Jurkat, Clone E6-1 (cell line): ENCODE measurements at regions not wholly inside any gene's neighbourhood (a gene's known extent, or its start where the extent isn't known, plus 50 kb on each side); places are given as distances from the start of the nearest gene placed in this dataset.
A peak's percentile ranks its signal among the peaks of the same experiment; 100 is the strongest.

Experiments
- DNase-seq: peaks from one replicate; pipeline ENCODE4 v3.0.0-alpha.2; 2011; ENCODE audit warnings: low read depth, low spot score
- H3K4me3 ChIP-seq: 2 replicates; pipeline ENCODE4 v1.5.1; 2011; ENCODE audit warnings: mild to moderate bottlenecking, low read length, control low read depth, moderate library complexity

DNA sequence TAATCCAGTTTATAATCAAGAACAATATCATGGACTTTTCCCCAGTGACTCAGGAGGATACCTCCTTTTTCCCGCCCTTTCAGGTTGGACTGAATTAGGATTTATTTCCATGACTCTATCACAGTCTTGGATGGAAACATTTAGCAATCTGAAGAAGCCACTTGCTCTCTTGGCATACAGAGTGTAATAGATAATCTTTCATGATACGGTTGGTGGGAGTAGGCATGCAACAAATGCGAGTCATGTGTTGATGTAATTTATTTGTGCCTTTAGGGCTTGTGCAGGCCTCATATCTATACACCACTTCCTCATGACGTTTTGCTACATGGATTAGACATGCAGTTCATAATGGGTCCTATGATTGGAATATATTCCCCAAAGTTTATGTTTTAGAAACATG, 54.2 kb upstream of the MCTP2 start:
- DNase-seq, result no peak
- H3K4me3 ChIP-seq, result no peak overlapping the region

GRCh38 chr15:94175420-94175819, 55.9 kb upstream of the MCTP2 start:
- H3K4me3 ChIP-seq, result no peak overlapping the region
- no peak for DNase-seq

- H3K4me3 ChIP-seq, result no peak overlapping the region
- DNase-seq, result no peak
Observed at GRCh38 chr15:94174399-94174802, 57.0 kb upstream of the MCTP2 start.

DNA sequence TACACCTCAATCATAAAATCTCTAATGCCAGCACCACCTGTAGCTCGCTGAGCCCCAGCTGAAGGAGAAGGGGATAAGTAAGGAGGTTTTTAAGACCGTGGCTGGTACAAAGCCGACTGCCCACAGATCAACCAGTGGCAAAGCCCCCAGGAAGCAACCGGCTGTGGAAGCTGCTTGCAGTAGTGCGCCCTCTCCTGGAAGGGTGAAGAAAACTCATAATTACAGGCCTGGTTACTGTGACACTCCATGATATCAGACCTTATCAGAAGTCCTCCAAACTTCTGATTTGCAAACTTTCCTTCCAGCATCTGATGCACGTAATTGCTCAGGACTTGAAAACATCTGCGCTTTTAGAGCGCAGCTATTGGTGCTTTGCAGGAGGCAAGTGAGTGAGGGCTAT, 63.1 kb upstream of the MCTP2 start:
- no peak overlapping the region for H3K4me3 ChIP-seq
- DNase-seq, result peak; percentile 11

- DNase-seq, result no peak
- H3K4me3 ChIP-seq, result no peak overlapping the region
Observed at GRCh38 chr15:94164971-94165370, 66.4 kb upstream of the MCTP2 start.

DNA sequence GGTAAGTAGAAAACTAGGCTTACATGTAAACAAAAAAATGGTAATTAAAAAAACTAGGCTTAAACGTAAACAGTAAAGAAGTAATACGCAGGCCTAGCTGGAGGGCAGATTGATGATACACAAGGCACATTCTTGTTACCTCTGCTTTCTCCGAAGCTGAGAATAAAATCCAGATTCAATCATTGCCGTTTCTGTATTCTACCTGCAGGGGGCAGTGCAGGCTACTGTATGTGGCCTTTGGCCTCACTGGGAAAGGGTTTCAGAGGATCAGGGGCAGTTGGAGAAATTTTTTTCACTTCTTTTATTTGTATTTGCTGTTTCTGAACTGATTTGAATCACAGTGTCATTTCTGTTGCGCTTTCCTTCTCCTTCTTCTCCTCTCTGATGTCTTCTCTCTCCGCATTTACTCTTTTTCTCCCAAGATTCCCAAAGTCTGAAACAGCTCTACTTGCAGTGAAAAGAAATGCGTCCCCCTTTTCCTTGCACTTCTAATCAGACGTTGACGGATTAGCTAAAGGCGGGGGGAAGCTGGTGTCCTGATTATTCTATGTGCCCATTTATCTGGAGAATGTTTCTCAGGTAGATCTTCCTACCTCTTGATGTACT, 67.1 kb upstream of the MCTP2 start:
- H3K4me3 ChIP-seq, result no peak overlapping the region
- DNase-seq, result peak; percentile 30

DNA sequence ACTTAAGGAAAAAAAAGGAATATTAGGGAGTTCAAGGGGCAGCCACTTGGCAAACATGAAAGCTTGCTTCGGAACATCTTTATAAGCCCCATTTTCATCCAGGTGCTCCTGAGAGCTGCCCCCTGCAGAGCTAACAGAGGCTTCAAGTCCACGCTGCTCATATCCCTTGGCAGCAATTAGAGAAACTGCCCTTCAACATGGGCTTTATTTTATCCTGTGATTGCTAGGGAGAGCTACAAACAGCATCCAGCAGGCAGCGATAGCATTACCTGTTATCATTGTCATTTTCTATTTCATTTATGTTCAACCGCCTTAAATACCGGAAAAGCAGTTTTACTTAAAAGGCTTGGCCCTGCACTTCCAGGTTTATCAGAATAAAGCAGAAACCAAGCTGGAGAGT, 68.4 kb upstream of the MCTP2 start:
- no peak for DNase-seq
- H3K4me3 ChIP-seq, result no peak overlapping the region

GRCh38 chr15:94154255-94154654, 77.1 kb upstream of the MCTP2 start:
- DNase-seq, result no peak
- H3K4me3 ChIP-seq, result no peak overlapping the region

GRCh38 chr15:94145046-94145445, 86.3 kb upstream of the MCTP2 start:
- no peak overlapping the region for H3K4me3 ChIP-seq
- DNase-seq, result no peak

DNA sequence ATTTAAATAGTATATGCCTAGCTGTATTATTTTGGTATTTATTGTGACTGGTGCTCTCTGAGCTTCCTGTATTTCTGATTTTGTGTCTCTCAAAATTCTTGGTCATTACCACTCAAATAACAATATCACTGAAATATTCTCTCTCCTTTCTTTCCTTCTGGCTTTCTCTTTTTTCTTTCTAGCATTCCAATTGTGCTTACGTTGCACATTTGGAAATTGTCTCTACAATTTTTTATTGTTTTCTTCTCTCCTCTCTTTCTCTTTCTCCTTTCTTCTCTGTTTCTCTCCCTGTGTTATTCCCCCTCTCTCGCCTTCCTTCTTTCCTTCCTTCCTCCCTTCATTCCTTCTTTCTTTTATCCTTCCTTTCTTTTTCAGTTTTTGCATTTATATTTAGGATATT, 89.6 kb upstream of the MCTP2 start:
- no peak for DNase-seq
- no peak overlapping the region for H3K4me3 ChIP-seq

DNA sequence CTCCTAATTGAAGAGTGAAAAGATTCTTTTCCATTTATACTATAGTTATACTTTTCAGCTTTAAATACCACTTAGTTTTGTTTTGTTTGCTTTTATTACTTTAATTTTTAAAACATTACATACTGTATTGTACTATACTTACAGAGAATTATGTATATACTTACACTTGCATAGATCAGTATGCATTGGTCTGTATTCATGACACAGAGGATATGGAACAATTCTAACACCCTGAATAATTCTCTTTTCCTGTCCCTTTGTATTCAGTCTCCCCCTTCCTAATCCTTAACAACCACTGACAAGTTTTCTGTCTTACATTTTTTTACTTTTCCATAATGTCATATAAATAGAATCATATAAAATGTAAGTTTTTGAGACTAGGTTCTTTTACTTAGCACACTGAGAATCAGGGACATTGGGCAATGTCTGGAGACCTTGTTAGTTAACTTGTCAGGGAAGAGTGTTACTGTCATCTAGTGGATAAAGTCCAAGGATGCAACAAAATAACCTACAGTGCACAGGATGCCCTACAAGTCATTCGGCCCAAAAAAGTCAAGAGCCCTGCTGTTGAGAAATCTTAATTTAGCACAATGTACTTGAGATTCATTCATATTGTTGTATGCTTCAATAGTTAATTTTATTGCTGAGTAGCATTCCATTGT, 95.7 kb upstream of the MCTP2 start:
- DNase-seq, result no peak
- H3K4me3 ChIP-seq, result no peak overlapping the region

DNA sequence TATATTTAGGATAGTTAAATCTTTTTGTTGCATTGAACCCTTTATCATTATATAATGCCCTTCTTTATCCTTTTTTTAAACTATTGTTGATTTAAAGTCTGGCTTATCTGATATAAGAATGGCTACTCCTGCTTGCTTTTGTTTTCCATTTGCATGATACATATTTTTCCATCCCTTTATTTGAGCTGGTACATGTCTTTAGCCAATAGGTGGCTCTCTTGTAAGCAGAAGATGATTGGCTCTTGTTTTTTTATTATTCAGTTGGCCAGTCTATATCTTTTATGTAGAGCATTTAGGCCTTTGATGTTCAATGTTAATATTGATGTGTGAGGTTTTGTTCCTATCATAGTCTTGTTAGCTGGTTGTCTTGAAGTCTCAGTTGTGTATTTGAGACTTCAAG, 99.5 kb upstream of the MCTP2 start:
- no peak overlapping the region for H3K4me3 ChIP-seq
- DNase-seq, result no peak

DNA sequence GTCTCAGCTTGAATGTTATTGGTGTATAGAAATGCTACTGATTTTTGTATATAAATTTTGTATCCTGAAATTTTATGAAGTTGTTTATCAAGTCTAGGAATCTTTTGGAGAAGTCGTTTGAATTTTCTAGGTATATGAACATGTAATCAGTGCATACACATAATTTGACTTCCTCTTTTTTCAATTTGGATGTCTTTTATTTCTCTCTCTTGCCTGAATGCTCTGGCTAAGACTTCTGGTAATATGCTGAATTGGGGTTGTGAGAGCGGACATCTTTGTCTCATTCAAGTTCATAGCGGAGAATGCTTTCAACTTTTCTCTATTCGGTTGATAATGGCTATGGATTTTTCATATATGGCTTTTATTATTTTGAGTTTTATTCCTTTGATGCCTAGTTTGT, 100.9 kb upstream of the MCTP2 start:
- DNase-seq, result no peak

GRCh38 chr15:94127006-94127405, 104.4 kb upstream of the MCTP2 start:
- no peak for DNase-seq
- H3K4me3 ChIP-seq, result no peak overlapping the region

More for the DNA sequence above, 100.9 kb upstream of the MCTP2 start:
- no peak overlapping the region for H3K4me3 ChIP-seq

- no peak for DNase-seq
- no peak overlapping the region for H3K4me3 ChIP-seq
Observed at GRCh38 chr15:94125698-94126097, 105.7 kb upstream of the MCTP2 start.

- no peak overlapping the region for H3K4me3 ChIP-seq
- no peak for DNase-seq
Observed at GRCh38 chr15:94125156-94125555, 106.2 kb upstream of the MCTP2 start.

DNA sequence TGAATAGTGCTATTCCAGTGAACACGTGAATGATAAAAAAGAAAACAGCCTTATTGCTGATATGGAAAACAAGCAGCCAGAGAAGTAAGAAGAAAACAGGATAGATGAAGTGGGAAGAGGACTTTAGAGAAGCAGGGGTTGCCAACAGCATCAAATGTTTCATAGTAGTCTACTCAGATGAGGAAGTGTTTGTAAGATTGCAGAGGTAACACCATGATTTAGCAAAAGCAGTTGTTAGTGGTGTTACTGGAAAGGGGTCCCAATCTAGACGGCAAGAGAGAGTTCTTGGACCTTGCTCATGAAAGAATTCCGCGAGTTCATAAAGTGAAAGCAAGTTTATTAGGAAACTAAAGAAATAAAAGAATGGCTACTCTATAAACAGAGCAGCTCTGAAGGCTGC, 108.8 kb upstream of the MCTP2 start:
- DNase-seq, result no peak
- no peak overlapping the region for H3K4me3 ChIP-seq

GRCh38 chr15:94119923-94120775, 111.2 kb upstream of the MCTP2 start:
- H3K4me3 ChIP-seq, result no peak overlapping the region
- peak; percentile 87 for DNase-seq

GRCh38 chr15:94119298-94119811, 112.0 kb upstream of the MCTP2 start:
- DNase-seq, result no peak
- no peak overlapping the region for H3K4me3 ChIP-seq

- H3K4me3 ChIP-seq, result no peak overlapping the region
- DNase-seq, result no peak
Observed at GRCh38 chr15:94110476-94111130, 120.8 kb upstream of the MCTP2 start.
